RWPE1 (cell line): ENCODE measurements at regions not wholly inside any gene's neighbourhood (a gene's known extent, or its start where the extent isn't known, plus 50 kb on each side); places are given as distances from the start of the nearest gene placed in this dataset.

ENCODE experiments used
- CTCF ChIA-PET: fragments of 350-600 bp; sonication (Branson Sonifier 250); formaldehyde crosslinking; extraction: SDS; loops from one replicate; lab custom pipeline; 2021; lab: Yijun Ruan, JAX
- POLR2A ChIA-PET: fragments of 400-600 bp; formaldehyde crosslinking; extraction: SDS; loops from one replicate; lab custom pipeline; 2020; ENCODE audit warnings: antibody characterized with exemption; ENCODE audit not compliant: low non-redundant PET; lab: Yijun Ruan, JAX
- DNase-seq: peaks from one replicate; pipeline ENCODE4 v3.0.0; 2012; ENCODE audit warnings: low spot score
- H3K27ac ChIP-seq: fragments of 450-650 bp; 2 replicates; pipeline ENCODE4 v1.5.1; 2017
- TF ChIP-seq, protein P1 (sequence below): fragments of 450-650 bp; conservative IDR thresholded peaks from 2 replicates; pipeline ENCODE4 v1.5.1; 2017; ENCODE audit warnings: low read depth, mild to moderate bottlenecking

DNA sequence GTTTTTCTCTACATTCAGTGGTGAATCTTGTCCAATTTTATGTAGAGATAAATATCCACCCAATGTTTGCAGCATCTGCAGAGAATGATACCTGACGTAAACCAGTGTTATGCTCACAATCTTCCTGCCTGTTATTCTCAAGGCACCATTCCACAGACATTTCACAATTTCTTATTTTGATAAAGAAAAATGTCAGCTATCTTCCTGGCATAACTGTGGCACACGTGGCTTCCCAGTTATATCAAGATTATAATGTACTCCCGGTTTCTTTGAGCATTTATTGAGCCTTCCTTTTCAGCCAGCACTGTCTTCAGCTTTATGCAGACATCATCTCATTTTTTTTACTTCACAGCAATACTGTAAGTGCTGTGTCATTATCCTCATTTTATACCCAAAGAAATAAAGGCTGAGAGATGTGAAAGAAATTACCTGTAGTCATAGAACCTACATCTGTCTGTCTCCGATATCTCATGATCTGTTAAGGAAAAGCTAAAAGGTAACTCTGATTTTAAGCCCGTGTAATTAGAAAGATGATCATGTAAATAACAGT lies 1300.8 kb upstream of the TENM3 start:
- TF ChIP-seq, protein P1, sequence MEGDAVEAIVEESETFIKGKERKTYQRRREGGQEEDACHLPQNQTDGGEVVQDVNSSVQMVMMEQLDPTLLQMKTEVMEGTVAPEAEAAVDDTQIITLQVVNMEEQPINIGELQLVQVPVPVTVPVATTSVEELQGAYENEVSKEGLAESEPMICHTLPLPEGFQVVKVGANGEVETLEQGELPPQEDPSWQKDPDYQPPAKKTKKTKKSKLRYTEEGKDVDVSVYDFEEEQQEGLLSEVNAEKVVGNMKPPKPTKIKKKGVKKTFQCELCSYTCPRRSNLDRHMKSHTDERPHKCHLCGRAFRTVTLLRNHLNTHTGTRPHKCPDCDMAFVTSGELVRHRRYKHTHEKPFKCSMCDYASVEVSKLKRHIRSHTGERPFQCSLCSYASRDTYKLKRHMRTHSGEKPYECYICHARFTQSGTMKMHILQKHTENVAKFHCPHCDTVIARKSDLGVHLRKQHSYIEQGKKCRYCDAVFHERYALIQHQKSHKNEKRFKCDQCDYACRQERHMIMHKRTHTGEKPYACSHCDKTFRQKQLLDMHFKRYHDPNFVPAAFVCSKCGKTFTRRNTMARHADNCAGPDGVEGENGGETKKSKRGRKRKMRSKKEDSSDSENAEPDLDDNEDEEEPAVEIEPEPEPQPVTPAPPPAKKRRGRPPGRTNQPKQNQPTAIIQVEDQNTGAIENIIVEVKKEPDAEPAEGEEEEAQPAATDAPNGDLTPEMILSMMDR = no peak
- DNase-seq = no peak
- POLR2A ChIA-PET = no interaction called here
- H3K27ac ChIP-seq = no peak overlapping the region
- CTCF ChIA-PET = no interaction called here

GRCh38 chr4:180946188-180946587 lies 1297.0 kb upstream of the TENM3 start:
- CTCF ChIA-PET = no interaction called here
- H3K27ac ChIP-seq = no peak overlapping the region
- TF ChIP-seq, protein P1 = no peak
- POLR2A ChIA-PET = no interaction called here
- DNase-seq = no peak

GRCh38 chr4:180947425-180947824 lies 1295.8 kb upstream of the TENM3 start:
- no peak overlapping the region for H3K27ac ChIP-seq
- TF ChIP-seq, protein P1 = peak; percentile 40
- DNase-seq = peak; percentile 10
- ChIA-PET CTCF (interaction anchor here (0.6 kb wide), 1 partner anchor 532 kb away, joined by 3 read pairs; no protein-coding TSS in a partner anchor), POLR2A (no interaction called here)

GRCh38 chr4:180949424-180950213 lies 1293.6 kb upstream of the TENM3 start:
- TF ChIP-seq, protein P1 = no peak
- ChIA-PET CTCF (interaction anchor here (0.8 kb wide), 1 partner anchor 121 kb away, joined by 4 read pairs; no protein-coding TSS in a partner anchor), POLR2A (no interaction called here)
- DNase-seq = peak; percentile 31
- H3K27ac ChIP-seq = no peak overlapping the region

DNA sequence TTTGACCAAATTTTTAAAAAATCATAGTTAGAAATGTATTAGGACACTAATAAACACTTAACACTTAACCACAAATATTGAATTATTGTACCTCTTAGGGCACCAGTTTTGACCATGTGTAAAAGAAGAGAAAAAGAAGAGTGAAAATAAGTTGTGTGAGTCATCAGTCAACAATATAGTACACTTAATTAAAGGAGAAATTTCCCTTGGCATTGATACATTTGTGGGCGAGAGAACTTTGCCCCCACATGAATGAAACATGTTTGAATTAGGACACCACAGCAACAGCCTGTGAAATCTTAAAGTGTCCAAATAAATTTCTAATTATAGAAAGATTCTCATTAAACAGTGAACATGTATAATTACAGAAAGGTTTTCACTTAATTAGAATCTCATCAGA lies 1292.8 kb upstream of the TENM3 start:
- ChIA-PET CTCF (no interaction called here), POLR2A (no interaction called here)
- TF ChIP-seq, protein P1 = no peak
- DNase-seq = no peak
- no peak overlapping the region for H3K27ac ChIP-seq

GRCh38 chr4:180951312-180951711 lies 1291.9 kb upstream of the TENM3 start:
- DNase-seq = no peak
- TF ChIP-seq, protein P1 = no peak
- H3K27ac ChIP-seq = no peak overlapping the region
- POLR2A ChIA-PET = no interaction called here
- CTCF ChIA-PET = no interaction called here
